ENCODE measurements at regions not wholly inside any gene's neighbourhood (a gene's known extent, or its start where the extent isn't known, plus 50 kb on each side); places are given as distances from the start of the nearest gene placed in this dataset.

DNA sequence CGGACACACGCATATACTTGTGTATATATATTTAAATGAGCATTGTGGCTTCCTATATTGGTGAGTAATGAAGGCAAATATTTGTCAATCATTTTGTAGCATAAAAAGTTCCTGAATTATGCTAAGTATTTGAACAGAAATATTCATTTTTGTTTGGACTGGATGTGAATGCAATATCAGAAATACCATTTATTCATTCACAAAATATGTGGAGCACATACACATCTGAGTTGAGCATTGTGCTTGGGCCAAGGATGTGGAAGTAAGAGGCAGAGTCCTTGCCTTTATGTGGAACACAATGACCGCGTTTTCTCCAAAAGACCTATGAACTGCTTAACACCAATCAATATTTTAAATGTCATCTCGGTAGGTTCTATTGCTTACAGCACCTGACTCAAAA is 1086.5 kb downstream of the NR2F1-AS1 start (continued):
- TF ChIP-seq ZNF592 (IDR thresholded peaks at IDR 0.05) (no peak), POLR2A (IDR thresholded peaks at IDR 0.05; ENCODE audit: low read depth, low read length) (no peak), KAT2A (conservative IDR thresholded peaks at IDR 0.05; ENCODE audit: control insufficient read depth, low read depth, low read length) (no peak), ZZZ3 (IDR thresholded peaks at IDR 0.05; ENCODE audit: control insufficient read depth, insufficient read length, low read depth) (no peak)

DNA sequence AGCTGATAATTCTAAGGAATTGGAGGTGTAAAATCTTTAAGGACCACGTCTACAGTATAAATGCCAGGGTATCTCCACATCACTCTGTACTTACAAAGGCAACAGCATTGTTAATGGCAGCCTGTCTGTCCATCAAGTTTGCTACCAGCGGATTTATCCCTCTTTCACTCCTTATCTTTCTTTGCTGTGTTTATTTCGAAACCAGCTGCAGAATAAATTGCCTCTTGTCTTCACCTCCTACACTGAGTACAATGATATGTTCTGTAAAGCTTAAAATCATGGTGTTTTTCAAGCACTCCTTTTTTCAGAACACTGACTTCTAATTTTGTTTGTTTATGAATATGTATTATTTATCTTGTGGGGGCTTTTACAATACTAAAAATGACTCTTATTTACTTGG is 1088.1 kb downstream of the NR2F1-AS1 start:
- Histone ChIP-seq H3K4me2 (ENCODE audit: control insufficient read depth, insufficient read depth) (no peak overlapping the region), H3K4me1 (ENCODE audit: control insufficient read depth, insufficient read depth, low read length) (no peaks in the 10 kb centered on the region), H3K79me2 (ENCODE audit: control insufficient read depth, insufficient read depth, low read length) (no peaks in the 10 kb centered on the region), H3K9me3 (replicated peaks; ENCODE audit: control insufficient read depth, insufficient read depth, low read length) (no peaks in the 10 kb centered on the region), H3K27me3 (replicated peaks in 1 of 2; ENCODE audit: control insufficient read depth in 2 of 2, insufficient read depth in 2 of 2, low read length in 1 of 2) (no peaks in the 10 kb centered on the region), H4K20me1 (ENCODE audit: control insufficient read depth, insufficient read depth) (no peaks in the 10 kb centered on the region), H3K27ac (ENCODE audit: control insufficient read depth, insufficient read depth) (no peak overlapping the region), H3K9ac (ENCODE audit: control insufficient read depth, insufficient read depth, low read length) (no peak overlapping the region), H2AFZ (ENCODE audit: control insufficient read depth, low read depth, low read length) (no peak overlapping the region), H3K36me3 (ENCODE audit: control insufficient read depth in 2 of 2, insufficient read depth in 2 of 2, low read length in 1 of 2) (no peaks in the 10 kb centered on the region), H3K4me3 (no peak overlapping the region)
- no peak for DNase-seq (ENCODE audit: low read depth, low spot score)
- BruUV-seq (replicated peaks) = no TSS peak
- no peak for ATAC-seq
- RAD21 ChIA-PET (ENCODE audit: unreplicated experiment) = no interaction called here
- FAIRE-seq = no peak
- POLR2A ChIA-PET = no interaction called here
- CTCF ChIA-PET = interaction anchor here (2.6 kb wide), 1 partner anchor 12 kb away, joined by 8 read pairs; no protein-coding TSS in a partner anchor
- 14% methylated on average over 3 of the region's 3 CpGs for WGBS (ENCODE audit: insufficient coverage, insufficient replicate concordance, low lambda C conversion rate, missing lambda C conversion rate)
- intact Hi-C loops (cut with micrococcal nuclease; ENCODE audit: unreplicated experiment) (no loop called here), in situ Hi-C loops (cut with MboI) (no loop called here)
- SMC1A ChIA-PET (ENCODE audit: uncharacterized antibody, unreplicated experiment) = interaction anchor here (0.9 kb wide), 1 partner anchor 186 kb away, joined by 3 read pairs; no protein-coding TSS in a partner anchor
- TF ChIP-seq LARP7 (IDR thresholded peaks at IDR 0.05) (no peak), ZNF622 (IDR thresholded peaks at IDR 0.05) (no peak), ZBTB11 (CRISPR knock-in tag; IDR thresholded peaks at IDR 0.05) (no peak), JUND (IDR thresholded peaks at IDR 0.05; ENCODE audit: low read depth, low read length) (no peak), BHLHE40 (IDR thresholded peaks at IDR 0.05; ENCODE audit: borderline replicate concordance in 1 of 2, low read depth in 2 of 2, low read length in 1 of 2) (no peak), ESRRA (IDR thresholded peaks at IDR 0.05; ENCODE audit: low read length) (no peak), TAF1 (IDR thresholded peaks at IDR 0.05; ENCODE audit: borderline replicate concordance, low read depth, low read length) (no peak), EGR1 (IDR thresholded peaks at IDR 0.05; ENCODE audit: borderline replicate concordance in 1 of 2, low read depth in 2 of 2, low read length in 2 of 2) (no peak), DPF2 (IDR thresholded peaks at IDR 0.05) (no peak), SRF (IDR thresholded peaks at IDR 0.05; ENCODE audit: low read depth in 2 of 2, low read length in 2 of 2) (no peak), ZSCAN29 (IDR thresholded peaks at IDR 0.05) (no peak), USF1 (IDR thresholded peaks at IDR 0.05; ENCODE audit: borderline replicate concordance, extremely low read length, insufficient read depth, low read depth, low read length) (no peak), FOS (IDR thresholded peaks at IDR 0.05; ENCODE audit: borderline replicate concordance, extremely low read depth, insufficient read length) (no peak)

All from GM12878 (cell line).